SK-N-SH (cell line): ENCODE measurements at regions not wholly inside any gene's neighbourhood (a gene's known extent, or its start where the extent isn't known, plus 50 kb on each side); places are given as distances from the start of the nearest gene placed in this dataset.

Source experiments
- CTCF ChIP-seq: fragments of 200-600 bp; sonication (generic); IDR thresholded peaks from 2 replicates; pipeline ENCODE4 v1.6.1; 2017; ENCODE audit warnings: antibody characterized with exemption, mild to moderate bottlenecking, moderate library complexity
- EP300 ChIP-seq, 2 experiments: IDR thresholded peaks; 2 replicates each; pipeline versions ENCODE4 v1.4.0 to v1.6.1; 2012; ENCODE audit warnings: borderline replicate concordance in 1 of 2, low read depth in 1 of 2, low read length in 1 of 2
- FOXJ3 ChIP-seq: sonication (generic); formaldehyde crosslinking; IDR thresholded peaks from 2 replicates; pipeline ENCODE4 v1.5.1; 2020; ENCODE audit warnings: mild to moderate bottlenecking, missing genetic modification reagents
- GATA2 ChIP-seq: sonication (generic); formaldehyde crosslinking; IDR thresholded peaks from 2 replicates; pipeline ENCODE4 v1.5.0; 2020; ENCODE audit warnings: mild to moderate bottlenecking, missing genetic modification reagents
- IRF3 ChIP-seq: fragments of 150-350 bp; IDR thresholded peaks from 2 replicates; pipeline ENCODE4 v1.6.1; 2016; ENCODE audit warnings: mild to moderate bottlenecking, low read depth, low read length
- JUND ChIP-seq: IDR thresholded peaks from 2 replicates; pipeline ENCODE4 v1.4.0; 2012
- MAX ChIP-seq: IDR thresholded peaks from 2 replicates; pipeline ENCODE4 v1.4.0; 2012; ENCODE audit warnings: low read depth
- RAD21 ChIP-seq: IDR thresholded peaks from 2 replicates; pipeline ENCODE4 v1.6.1; 2012; ENCODE audit warnings: mild to moderate bottlenecking, low read length
- RCOR1 ChIP-seq: fragments of 150-350 bp; IDR thresholded peaks from 2 replicates; pipeline ENCODE4 v1.6.1; 2017; ENCODE audit warnings: antibody characterized with exemption, low read length
- SIN3A ChIP-seq: IDR thresholded peaks from 2 replicates; pipeline ENCODE4 v1.6.1; 2012; ENCODE audit warnings: low read depth, mild to moderate bottlenecking, low read length, moderate library complexity, borderline replicate concordance

- TF ChIP-seq CTCF (no peak), MAX (no peak), IRF3 (no peak), JUND (no peak), RCOR1 (no peak), SIN3A (no peak), GATA2 (CRISPR knock-in tag) (no peak), RAD21 (no peak), EP300 (IDR thresholded peaks at IDR 0.05; ENCODE audit: borderline replicate concordance in 1 of 2, low read depth in 1 of 2, low read length in 1 of 2) (no peak), FOXJ3 (no peak)
These were observed 420.6 kb downstream of the RAB38 start for GRCh38 chr11:87754685-87755084.
